GM19043 (cell line): ENCODE measurements at regions not wholly inside any gene's neighbourhood (a gene's known extent, or its start where the extent isn't known, plus 50 kb on each side); places are given as distances from the start of the nearest gene placed in this dataset.
"Not testable (repeated sequence)": the region's sequence is repeated elsewhere in the genome, so short reads cannot be mapped to it uniquely, and the experiment has no call there.

Source experiments
- ATAC-seq: cut with Tn5 transposase; IDR thresholded peaks from one replicate; pipeline ENCODE4 v1.9.1; 2021; ENCODE audit warnings: low read depth; ENCODE audit not compliant: unreplicated experiment

GRCh38 chr4:82248903-82249632, 124.7 kb downstream of the HNRNPD start:
- ATAC-seq, result no peak

- no peak for ATAC-seq
These were observed 126.2 kb downstream of the HNRNPD start for GRCh38 chr4:82247629-82248028.

- no peak for ATAC-seq
These were observed 126.6 kb downstream of the HNRNPD start for GRCh38 chr4:82247171-82247570.

GRCh38 chr4:82241534-82241933, 132.3 kb downstream of the HNRNPD start:
- no peak for ATAC-seq

GRCh38 chr4:82240410-82240809, 133.4 kb downstream of the HNRNPD start:
- no peak for ATAC-seq

GRCh38 chr4:82237142-82237541, 136.6 kb downstream of the HNRNPD start:
- ATAC-seq, result not testable (repeated sequence)

- ATAC-seq, result no peak
These were observed 138.4 kb downstream of the HNRNPD start for GRCh38 chr4:82235346-82235745.

- ATAC-seq, result no peak
These were observed 140.9 kb downstream of the HNRNPD start for GRCh38 chr4:82232891-82233290.

GRCh38 chr4:82231806-82232205, 142.0 kb downstream of the HNRNPD start:
- ATAC-seq, result no peak

GRCh38 chr4:82230306-82230705, 143.5 kb downstream of the HNRNPD start:
- no peak for ATAC-seq

GRCh38 chr4:82225030-82225429, 148.8 kb downstream of the HNRNPD start:
- ATAC-seq, result no peak

GRCh38 chr4:82223715-82224114, 150.1 kb downstream of the HNRNPD start:
- ATAC-seq, result no peak

- ATAC-seq, result no peak
These were observed 154.4 kb downstream of the HNRNPD start for GRCh38 chr4:82219346-82219745.

- ATAC-seq, result no peak
These were observed 155.6 kb downstream of the HNRNPD start for GRCh38 chr4:82217986-82218715.

GRCh38 chr4:82216219-82216618, 157.6 kb downstream of the HNRNPD start:
- no peak for ATAC-seq

- no peak for ATAC-seq
These were observed 158.0 kb downstream of the HNRNPD start for GRCh38 chr4:82215800-82216199.

GRCh38 chr4:82215039-82215438, 158.8 kb downstream of the HNRNPD start:
- no peak for ATAC-seq

- ATAC-seq, result no peak
These were observed 160.0 kb downstream of the HNRNPD start for GRCh38 chr4:82213485-82214417.

- no peak for ATAC-seq
These were observed 171.8 kb downstream of the HNRNPD start for GRCh38 chr4:82201805-82202641.

- no peak for ATAC-seq
These were observed 172.5 kb downstream of the HNRNPD start for GRCh38 chr4:82201303-82201702.
